Mesodermal cell (in vitro differentiated cells): ENCODE measurements at regions not wholly inside any gene's neighbourhood (a gene's known extent, or its start where the extent isn't known, plus 50 kb on each side); places are given as distances from the start of the nearest gene placed in this dataset.
"Not testable (repeated sequence)": the region's sequence is repeated elsewhere in the genome, so short reads cannot be mapped to it uniquely, and the experiment has no call there.

ENCODE experiments used
- H3K27ac ChIP-seq: 2 replicates; pipeline ENCODE4 v1.7.0; 2013; ENCODE audit warnings: mild to moderate bottlenecking, low read depth, low read length, moderate library complexity; ENCODE audit not compliant: severe bottlenecking
- H3K36me3 ChIP-seq: 2 replicates; pipeline ENCODE4 v1.7.1; 2013; ENCODE audit warnings: mild to moderate bottlenecking, low read length, moderate library complexity; ENCODE audit not compliant: control insufficient read depth, insufficient read depth
- H3K4me1 ChIP-seq: one replicate; pipeline ENCODE4 v1.7.1; 2013; ENCODE audit warnings: mild to moderate bottlenecking, low read length; ENCODE audit not compliant: insufficient read depth, control insufficient read depth, poor library complexity, severe bottlenecking
- H3K4me3 ChIP-seq: 2 replicates; pipeline ENCODE4 v1.7.0; 2013; ENCODE audit warnings: low read length, control low read depth, mild to moderate bottlenecking; ENCODE audit not compliant: insufficient read depth, poor library complexity, severe bottlenecking; ENCODE audit errors: extremely low read depth
- H3K9me3 ChIP-seq: 2 replicates; pipeline ENCODE4 v1.7.1; 2013; ENCODE audit warnings: mild to moderate bottlenecking, low read length, moderate library complexity; ENCODE audit not compliant: control insufficient read depth
- WGBS, 2 experiments: methylation state at CpG; one replicate each; pipeline ENCODE4 v1.1.5; 2013; ENCODE audit warnings: missing lambda C conversion rate in 2 of 2; ENCODE audit not compliant: insufficient coverage in 2 of 2; 5-methylcytosine and 5-hydroxymethylcytosine counted together

- H3K9me3 ChIP-seq = no peaks in the 10 kb centered on the region
- H3K4me1 ChIP-seq = no peaks in the 10 kb centered on the region
- WGBS, 2 experiments = 100% methylated on average over 1 of the region's 3 CpGs; no CpG with 5 or more reads in 1 of the 2 experiments
- no peak overlapping the region for H3K4me3 ChIP-seq
- no peak overlapping the region for H3K27ac ChIP-seq
- no peaks in the 10 kb centered on the region for H3K36me3 ChIP-seq
These were observed 1537.8 kb upstream of the ACO1 start for GRCh38 chr9:30846651-30847050.

GRCh38 chr9:30851600-30851999 lies 1532.8 kb upstream of the ACO1 start:
- Histone ChIP-seq H3K4me1 (no peaks in the 10 kb centered on the region), H3K36me3 (no peaks in the 10 kb centered on the region), H3K27ac (no peak overlapping the region), H3K4me3 (no peak overlapping the region), H3K9me3 (no peaks in the 10 kb centered on the region)

- H3K27ac ChIP-seq = no peak overlapping the region
- no peaks in the 10 kb centered on the region for H3K4me1 ChIP-seq
- H3K4me3 ChIP-seq = no peak overlapping the region
- WGBS, 2 experiments = no CpG with 5 or more reads among the region's 1 CpG
- no peaks in the 10 kb centered on the region for H3K9me3 ChIP-seq
- H3K36me3 ChIP-seq = no peaks in the 10 kb centered on the region
These were observed 1483.7 kb upstream of the ACO1 start for GRCh38 chr9:30900706-30901105.

- 0% methylated on average over 1 of the region's 3 CpGs; no CpG with 5 or more reads in 1 of the 2 experiments for WGBS, 2 experiments
- no peaks in the 10 kb centered on the region for H3K36me3 ChIP-seq
- H3K27ac ChIP-seq = no peak overlapping the region
These were observed 1471.1 kb upstream of the ACO1 start for GRCh38 chr9:30913331-30913730.

GRCh38 chr9:30915451-30915850 lies 1469.0 kb upstream of the ACO1 start:
- Histone ChIP-seq H3K4me3 (no peak overlapping the region), H3K4me1 (no peaks in the 10 kb centered on the region), H3K27ac (no peak overlapping the region), H3K36me3 (no peaks in the 10 kb centered on the region), H3K9me3 (no peaks in the 10 kb centered on the region)
- WGBS, 2 experiments = 85 to 88% methylated on average over 4 of the region's 4 CpGs

More at GRCh38 chr9:30913331-30913730, 1471.1 kb upstream of the ACO1 start:
- Histone ChIP-seq H3K9me3 (no peaks in the 10 kb centered on the region), H3K4me3 (no peak overlapping the region), H3K4me1 (no peaks in the 10 kb centered on the region)

GRCh38 chr9:30925126-30925525 lies 1459.3 kb upstream of the ACO1 start:
- WGBS, 2 experiments = 75 to 91% methylated on average over 1 to 2 of the region's 5 CpGs
- Histone ChIP-seq H3K27ac (no peak overlapping the region), H3K4me1 (no peaks in the 10 kb centered on the region), H3K9me3 (no peaks in the 10 kb centered on the region), H3K4me3 (no peak overlapping the region), H3K36me3 (no peaks in the 10 kb centered on the region)

GRCh38 chr9:30925635-30926034 lies 1458.8 kb upstream of the ACO1 start:
- Histone ChIP-seq H3K27ac (no peak overlapping the region), H3K4me3 (no peak overlapping the region), H3K9me3 (no peaks in the 10 kb centered on the region), H3K4me1 (no peaks in the 10 kb centered on the region), H3K36me3 (no peaks in the 10 kb centered on the region)
- WGBS, 2 experiments = 80 to 100% methylated on average over 1 to 2 of the region's 2 CpGs

GRCh38 chr9:30928045-30928444 lies 1456.4 kb upstream of the ACO1 start:
- 93 to 100% methylated on average over 1 to 2 of the region's 4 CpGs for WGBS, 2 experiments
- Histone ChIP-seq H3K36me3 (no peaks in the 10 kb centered on the region), H3K4me3 (no peak overlapping the region), H3K9me3 (no peaks in the 10 kb centered on the region), H3K27ac (no peak overlapping the region), H3K4me1 (no peaks in the 10 kb centered on the region)

GRCh38 chr9:30932226-30932625 lies 1452.2 kb upstream of the ACO1 start:
- Histone ChIP-seq H3K9me3 (no peaks in the 10 kb centered on the region), H3K36me3 (no peaks in the 10 kb centered on the region), H3K4me3 (no peak overlapping the region), H3K4me1 (no peaks in the 10 kb centered on the region), H3K27ac (no peak overlapping the region)
- WGBS, 2 experiments = 80% methylated on average over 1 of the region's 2 CpGs; no CpG with 5 or more reads in 1 of the 2 experiments

- H3K9me3 ChIP-seq = no peaks in the 10 kb centered on the region
- no peaks in the 10 kb centered on the region for H3K4me1 ChIP-seq
- no peak overlapping the region for H3K4me3 ChIP-seq
- no peak overlapping the region for H3K27ac ChIP-seq
- no peaks in the 10 kb centered on the region for H3K36me3 ChIP-seq
These were observed 1448.7 kb upstream of the ACO1 start for GRCh38 chr9:30935730-30936129.

- H3K4me3 ChIP-seq = no peak overlapping the region
- no peak overlapping the region for H3K27ac ChIP-seq
- no peaks in the 10 kb centered on the region for H3K9me3 ChIP-seq
- no peaks in the 10 kb centered on the region for H3K36me3 ChIP-seq
- 57 to 94% methylated on average over 1 to 2 of the region's 4 CpGs for WGBS, 2 experiments
- H3K4me1 ChIP-seq = no peaks in the 10 kb centered on the region
These were observed 1447.3 kb upstream of the ACO1 start for GRCh38 chr9:30937106-30937505.

GRCh38 chr9:30942852-30943251 lies 1441.6 kb upstream of the ACO1 start:
- H3K27ac ChIP-seq, H3K36me3 ChIP-seq, H3K4me3 ChIP-seq, H3K9me3 ChIP-seq, H3K4me1 ChIP-seq: not testable (repeated sequence)
- 71 to 90% methylated on average over 1 to 2 of the region's 2 CpGs for WGBS, 2 experiments
